ENCODE measurements at regions not wholly inside any gene's neighbourhood (a gene's known extent, or its start where the extent isn't known, plus 50 kb on each side); places are given as distances from the start of the nearest gene placed in this dataset.
"Not testable (repeated sequence)": the region's sequence is repeated elsewhere in the genome, so short reads cannot be mapped to it uniquely, and the experiment has no call there.

DNA sequence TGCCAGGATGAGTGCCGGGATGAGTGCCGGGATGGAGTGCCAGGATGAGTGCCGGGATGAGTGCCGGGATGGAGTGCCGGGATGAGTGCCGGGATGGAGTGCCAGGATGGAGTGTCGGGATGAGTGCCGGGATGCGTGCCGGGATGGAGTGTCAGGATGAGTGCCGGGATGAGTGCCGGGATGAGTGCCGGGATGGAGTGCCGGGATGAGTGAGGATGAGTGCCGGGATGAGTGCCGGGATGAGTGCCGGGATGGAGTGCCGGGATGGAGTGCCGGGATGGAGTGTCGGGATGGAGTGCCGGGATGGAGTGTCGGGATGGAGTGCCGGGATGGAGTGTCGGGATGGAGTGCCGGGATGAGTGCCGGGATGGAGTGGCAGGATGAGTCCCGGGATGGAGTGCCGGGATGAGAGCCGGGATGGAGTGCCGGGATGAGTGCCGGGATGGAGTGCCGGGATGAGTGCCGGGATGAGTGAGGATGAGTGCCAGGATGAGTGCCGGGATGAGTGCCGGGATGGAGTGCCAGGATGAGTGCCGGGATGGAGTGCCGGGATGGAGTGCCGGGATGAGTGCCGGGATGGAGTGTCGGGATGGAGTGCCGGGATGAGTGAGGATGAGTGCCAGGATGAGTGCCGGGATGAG, 52.1 kb upstream of the HELT start:
- not testable (repeated sequence) for DNase-seq (ENCODE audit: low read depth, low spot score)

DNA sequence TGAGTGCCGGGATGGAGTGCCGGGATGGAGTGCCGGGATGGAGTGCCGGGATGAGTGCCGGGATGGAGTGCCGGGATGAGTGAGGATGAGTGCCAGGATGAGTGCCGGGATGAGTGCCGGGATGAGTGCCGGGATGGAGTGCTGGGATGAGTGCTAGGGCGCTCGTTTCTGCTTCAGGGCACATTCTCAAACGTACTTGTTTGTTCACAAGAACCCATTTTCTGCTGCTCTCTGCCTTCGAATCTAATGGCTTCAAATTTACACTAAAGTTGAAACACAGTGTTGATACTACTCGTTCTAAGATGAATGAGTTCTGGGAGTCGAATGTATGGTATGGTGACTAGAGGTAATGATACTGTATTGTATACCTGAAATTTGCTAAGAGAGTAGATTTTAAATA, 50.6 kb upstream of the HELT start:
- DNase-seq (ENCODE audit: low read depth, low spot score), result not testable (repeated sequence)

DNA sequence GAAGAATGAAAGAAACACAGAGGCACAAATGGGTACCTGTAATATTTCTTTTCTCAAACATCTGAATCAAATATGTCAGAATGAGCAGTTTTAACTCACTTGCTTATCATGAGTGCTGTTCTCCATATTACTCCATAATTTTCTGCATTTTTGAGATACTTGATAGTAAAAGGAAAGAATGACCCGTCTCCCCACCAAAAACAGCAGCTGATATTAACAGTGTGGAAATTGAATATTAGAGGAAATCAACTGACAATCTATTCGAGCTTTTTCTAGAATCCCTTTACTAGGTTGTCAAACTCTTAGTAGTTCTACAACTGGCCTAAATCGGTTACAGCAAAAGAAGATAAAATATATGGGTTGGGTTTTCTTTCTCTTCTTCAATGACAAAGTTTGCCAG, 49.9 kb upstream of the HELT start:
- DNase-seq (ENCODE audit: low read depth, low spot score), result no peak
